ENCODE measurements at regions not wholly inside any gene's neighbourhood (a gene's known extent, or its start where the extent isn't known, plus 50 kb on each side); places are given as distances from the start of the nearest gene placed in this dataset.

DNA sequence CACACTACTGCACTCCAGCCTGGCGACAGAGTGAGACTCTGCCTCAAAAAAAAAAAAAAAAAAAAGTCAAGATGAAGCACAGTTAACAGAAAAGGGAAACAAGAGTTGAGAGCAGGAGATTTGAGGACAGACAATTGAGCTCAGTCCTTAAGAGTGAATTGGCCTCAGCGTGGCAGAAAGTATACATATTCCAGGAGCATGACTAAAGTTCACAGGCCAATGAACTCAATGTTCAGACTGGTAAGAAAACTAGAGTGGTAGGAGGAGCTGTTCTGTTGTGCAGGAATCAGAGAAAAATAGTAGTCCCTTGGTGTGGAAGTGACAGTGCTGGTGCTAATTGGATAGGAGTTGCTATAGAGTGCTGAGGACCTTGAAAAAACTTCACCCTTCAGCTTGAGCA lies 60.0 kb downstream of the NRN1 start:
- DNase-seq, result no peak

DNA sequence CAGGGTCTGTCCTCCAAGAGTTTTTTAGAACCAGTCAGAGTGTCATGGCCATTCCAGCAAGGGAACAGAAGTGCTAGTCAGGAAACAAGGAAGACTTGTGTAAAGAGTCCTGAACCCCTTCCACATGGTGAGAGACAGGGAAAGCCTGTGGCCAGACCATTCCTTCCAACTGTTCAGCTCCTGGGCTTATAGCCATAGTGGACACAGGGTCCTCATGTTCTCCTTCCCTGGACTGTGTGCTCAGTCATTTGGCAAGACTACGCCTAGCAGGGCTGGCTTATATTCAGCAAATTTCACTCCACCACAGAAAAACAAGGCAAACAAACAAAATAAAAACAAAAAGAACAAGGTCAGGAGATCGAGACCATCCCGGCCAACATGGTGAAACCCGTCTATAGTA lies 60.5 kb downstream of the NRN1 start:
- DNase-seq, result no peak

DNA sequence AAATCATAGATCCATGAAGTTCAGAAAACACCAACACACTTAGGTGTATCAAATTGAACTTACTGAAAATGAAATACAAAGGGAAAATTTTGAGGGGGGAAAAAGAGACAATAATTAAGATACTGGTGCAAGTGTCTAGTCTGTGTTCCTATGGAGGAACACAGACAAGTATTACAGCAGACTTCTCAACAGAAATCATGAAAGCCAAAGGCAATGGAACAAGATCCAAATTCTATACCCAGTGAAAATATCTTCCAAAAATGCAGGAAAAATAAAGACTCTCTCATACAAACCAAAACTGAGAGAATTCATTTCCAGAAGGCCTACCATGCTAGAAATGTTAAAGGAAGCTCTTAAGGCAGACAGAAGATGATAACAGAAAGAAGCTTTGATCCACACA lies 63.1 kb downstream of the NRN1 start:
- no peak for DNase-seq

DNA sequence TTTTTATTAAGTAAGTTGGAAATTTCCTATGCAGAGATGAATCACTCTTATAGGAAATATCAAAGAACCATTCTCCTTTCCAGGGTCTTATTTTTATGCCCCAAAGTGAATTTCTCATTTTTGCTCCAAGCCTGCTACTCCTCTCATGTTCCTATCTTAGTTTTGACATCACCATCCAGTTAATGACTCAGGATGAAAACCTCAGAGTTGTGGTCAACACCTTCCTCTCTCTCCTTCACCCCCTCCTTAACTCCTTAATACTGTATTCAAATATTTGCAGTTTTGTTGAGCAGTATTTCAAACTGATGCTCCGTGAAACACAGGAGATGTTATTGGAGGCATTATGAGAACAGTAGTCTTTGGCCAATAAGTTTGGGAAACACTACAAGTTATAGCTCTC lies 64.1 kb downstream of the NRN1 start:
- DNase-seq, result no peak

DNA sequence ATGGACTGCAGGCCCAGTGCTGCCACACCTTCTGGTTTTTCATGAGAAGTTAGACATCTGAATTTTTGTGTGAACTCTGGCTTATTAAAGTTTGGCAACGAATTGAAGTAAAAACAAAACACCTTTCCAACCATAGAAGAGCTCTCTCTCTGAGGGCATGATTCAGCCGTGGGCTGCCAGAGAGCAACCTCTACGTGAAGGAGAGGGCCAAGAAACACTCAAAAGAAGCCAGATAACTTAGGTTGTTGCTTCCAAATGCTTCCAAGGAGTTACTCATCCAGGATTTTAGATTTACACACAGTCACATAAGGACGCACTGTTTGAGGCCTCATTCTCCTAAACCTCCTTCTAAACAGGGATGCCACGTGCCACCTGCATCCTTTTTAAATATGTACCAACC lies 65.5 kb downstream of the NRN1 start:
- DNase-seq, result no peak

DNA sequence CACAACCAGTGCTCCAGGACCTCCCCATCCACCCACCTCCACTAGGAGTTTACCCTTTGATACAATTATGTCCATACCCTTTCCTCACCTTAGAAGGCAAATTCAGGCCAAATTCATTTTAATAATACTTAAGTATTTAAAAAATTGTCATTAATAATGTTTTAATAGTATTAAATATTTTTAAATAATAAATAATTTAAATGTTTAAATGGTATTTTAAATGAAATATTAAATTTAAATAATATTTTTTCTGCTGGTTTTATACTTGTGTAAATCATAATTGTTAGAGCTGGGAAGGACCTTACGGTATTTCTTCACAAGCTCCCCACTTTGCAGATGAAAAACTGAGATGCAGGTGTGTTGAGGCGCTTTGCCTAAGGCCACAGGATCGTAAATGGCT lies 67.8 kb downstream of the NRN1 start:
- no peak for DNase-seq

DNA sequence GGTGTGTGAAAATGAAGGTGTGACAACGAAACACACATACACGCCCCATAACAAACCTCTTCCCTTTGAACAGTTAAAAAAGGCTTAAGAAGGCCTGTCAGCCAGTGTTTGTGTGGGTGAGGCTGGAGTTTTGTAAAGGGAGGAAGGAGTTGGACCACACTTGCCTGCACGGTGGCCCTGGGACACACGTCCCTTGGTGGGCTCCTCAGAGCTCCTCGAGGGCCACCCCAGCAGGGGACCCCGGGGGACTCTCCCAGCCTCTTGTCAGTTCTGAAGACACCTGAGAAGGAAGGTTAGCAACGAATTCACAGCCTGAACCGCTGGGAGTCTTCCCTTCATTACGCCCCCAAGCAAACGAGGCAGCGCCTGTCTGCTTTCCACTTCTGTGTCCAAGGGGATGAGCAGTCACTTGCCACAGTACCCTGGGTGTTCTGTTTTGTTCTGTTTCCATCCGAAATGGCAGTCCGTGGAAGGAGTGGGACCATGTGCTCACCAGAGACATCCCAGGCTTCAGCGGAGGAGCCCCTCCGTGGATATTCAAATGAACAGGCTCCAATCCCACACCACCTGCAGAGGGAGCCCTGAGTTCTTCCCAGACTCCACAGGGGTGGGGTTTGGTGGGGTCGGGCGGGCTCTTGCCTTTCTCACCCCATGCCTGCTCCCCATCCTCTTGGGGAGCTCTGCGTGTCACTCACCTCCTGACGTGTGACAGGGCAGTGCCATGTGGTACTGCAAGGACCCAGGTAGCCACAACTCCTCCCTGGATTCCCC lies 68.6 kb downstream of the NRN1 start:
- DNase-seq, result no peak

DNA sequence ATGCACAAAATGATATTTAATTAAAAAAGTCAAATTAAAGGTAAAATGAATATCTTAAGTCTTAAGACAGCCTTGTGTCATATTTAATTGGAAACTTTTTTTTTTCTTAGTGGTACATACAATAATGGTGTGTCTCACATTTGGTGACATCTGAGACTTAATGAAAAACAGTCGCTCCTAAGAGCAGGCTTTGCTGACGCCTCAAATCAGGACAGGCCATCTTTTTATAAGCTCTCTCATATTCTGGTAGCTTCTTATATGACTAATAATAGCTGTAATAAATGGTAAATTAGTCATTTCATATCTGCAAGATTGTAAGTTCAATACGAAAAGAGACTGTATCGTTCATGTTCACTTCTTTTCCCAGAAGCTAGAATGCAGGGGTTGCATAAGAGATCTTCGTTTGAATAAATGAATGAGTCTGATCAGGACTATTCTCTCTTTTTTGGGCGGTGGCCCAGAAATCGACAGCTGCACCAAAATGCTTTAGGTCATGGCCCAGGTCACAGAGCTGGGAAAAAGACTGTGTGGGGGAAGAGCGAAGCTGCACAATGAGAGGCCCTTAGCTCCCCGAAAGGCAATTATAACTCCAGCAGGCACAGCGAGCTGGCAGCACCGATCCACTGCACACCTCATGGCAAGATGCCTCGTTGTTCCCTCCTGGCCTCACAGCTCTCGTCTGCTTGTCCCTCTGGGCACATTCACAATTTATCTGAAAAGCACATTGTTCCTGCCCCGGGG lies 69.4 kb downstream of the NRN1 start:
- DNase-seq, result no peak

DNA sequence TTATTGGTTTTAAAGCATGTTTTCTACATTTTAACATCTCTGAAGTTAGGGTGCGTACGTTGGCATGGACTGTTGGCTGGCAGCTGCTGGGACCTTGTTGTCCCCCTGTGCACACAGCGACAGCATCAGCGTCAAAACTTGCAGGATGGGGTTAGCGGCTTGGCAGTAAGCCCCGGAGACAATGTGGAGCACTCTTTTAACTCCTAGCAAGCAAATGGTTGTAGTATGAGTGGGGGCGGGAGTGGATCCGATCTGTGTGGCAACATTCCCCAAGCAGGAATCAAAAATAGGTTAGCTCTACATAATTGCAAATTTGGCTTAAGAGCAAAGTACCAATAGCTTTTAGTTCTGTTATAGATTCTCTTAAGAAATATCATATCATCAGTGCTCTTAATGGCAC lies 70.1 kb downstream of the NRN1 start:
- DNase-seq, result no peak

DNA sequence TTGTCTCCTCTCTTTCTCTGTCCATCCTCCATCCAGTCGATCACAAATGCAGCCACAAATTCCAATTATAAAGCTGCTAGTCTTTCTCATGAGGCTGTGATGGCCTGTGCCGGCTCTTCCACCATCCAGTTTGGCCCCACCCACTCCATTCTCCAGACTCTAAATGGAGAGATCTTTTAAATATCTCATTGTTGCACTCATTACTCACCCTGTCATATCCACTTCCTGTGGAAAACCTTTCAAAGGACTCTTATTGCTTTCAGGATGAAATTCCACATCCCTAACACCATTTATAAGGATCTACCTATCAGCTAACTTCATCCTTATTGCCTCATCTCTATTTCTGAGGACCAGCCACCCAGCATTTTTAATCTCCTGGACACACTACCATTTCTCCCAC lies 70.6 kb downstream of the NRN1 start:
- no peak for DNase-seq

DNA sequence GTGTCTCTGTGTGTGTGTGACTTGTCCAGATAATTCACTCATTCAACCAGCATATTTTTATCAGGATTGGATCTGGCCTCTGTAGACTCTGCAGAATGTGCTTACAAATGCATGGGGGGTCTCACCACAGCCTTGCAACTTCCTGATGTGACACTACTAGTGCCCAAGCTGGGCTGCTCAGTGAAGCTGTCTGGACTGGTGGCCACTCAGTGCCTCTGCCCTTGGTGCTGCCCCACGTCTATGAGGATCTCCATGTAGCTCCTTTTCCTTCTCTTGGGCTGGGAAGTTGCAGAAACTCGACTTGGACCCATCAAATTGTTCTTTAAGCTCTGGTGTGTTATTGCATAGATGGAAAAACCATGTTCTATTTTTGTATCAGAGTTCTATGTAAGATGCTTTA lies 75.8 kb downstream of the NRN1 start:
- no peak for DNase-seq

DNA sequence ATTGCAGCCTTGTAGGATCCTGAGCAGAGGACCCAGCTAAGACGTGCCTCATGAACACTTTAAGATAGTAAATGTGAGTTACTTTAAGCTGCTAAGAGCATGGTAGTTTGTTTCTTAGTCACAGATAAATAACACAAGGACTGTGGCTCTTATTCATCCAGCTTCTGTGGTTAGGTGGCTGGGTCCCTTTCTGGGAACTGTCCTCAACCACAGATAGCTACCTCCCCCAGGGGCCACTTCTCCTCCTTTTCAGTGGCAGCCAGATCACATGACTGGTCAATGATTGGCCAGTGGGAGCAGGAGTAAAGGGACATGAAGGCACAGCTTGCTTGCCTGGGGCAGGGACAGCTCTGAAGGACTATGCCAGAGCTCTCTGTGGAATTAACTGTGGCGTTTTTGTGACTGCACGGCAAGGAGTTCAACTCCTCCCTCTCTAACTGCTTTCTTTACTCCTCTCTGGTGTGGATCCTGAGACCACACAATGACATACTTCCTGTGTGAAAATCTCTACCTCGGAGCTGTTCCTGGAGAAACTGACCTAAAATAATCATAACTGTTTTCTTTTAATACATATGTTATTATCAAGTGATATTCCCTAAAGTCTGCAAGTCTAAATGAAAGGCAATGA lies 76.5 kb downstream of the NRN1 start:
- no peak for DNase-seq

DNA sequence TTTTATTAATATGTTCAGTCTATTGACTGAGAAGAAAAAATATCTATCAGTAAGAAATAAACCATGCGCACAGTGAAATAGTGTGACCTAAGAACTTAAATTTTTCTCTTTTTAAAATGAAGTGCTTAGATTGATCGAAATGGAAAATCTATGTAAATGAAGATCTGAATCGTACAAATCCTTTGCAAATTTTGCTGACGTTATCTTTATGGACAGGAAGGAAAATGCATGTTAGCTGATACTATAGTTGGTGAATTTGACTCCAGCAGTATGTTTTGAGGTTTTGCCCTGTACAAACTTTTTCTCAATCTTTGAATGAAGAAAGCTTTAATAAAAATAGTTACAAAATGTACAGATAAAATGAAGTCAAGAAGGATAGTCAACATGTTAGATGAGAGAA lies 82.9 kb downstream of the NRN1 start:
- no peak for DNase-seq

DNA sequence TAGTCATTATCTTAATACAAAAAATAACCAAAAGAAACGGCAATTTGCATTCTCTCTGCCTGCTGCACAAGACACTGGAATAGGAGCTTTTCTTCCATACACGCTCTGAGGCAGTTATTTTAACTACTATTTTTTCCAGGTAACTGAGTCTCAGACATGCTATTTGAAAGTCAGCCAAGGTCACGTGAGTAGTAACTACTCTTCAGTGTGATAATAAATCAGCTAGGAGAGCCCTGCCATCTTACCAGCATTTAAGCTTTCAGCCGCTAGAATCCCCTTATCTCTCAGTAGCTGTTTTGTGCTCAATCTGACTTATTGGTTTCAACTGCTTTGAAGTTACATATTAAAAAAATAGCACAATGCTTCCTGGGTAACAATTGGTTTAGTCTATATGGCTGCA lies 84.5 kb downstream of the NRN1 start:
- DNase-seq, result no peak

DNA sequence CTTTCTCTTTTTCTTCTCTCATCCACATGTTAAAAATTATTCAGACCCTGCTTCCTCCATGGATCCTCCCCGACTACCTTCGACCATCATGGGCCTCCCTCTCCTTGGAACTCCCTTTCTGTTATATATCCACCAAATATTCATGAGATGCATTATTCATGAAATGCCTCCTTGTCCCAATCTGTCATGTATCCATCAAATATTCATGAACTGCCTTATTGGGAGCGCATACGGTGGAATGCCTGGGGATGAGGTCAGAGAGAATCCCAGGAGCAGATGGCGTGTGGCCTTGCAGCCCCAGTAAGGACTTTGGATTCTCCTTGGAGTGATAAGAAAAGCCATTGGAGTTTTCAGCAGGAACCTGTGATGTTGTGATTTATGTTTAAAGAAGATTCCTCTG lies 97.0 kb downstream of the NRN1 start:
- DNase-seq, result no peak

DNA sequence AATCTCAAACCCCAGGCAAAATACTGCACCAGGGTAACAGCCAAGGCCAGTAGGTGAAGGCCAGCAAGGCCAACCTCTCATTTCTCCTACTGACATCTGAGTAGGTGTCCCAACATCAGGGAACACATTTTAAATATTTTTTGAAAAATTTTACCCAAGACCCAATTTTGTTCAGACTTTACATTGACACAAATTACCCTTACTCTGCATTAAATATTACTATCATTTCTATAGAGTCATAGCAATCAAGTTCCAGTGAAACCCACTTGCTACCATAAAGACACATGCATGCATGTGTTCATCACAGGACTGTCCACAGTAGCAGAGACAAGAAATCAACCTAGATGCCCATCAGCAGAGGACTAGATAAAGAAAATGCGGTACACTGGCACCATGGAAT lies 99.9 kb downstream of the NRN1 start:
- no peak for DNase-seq

DNA sequence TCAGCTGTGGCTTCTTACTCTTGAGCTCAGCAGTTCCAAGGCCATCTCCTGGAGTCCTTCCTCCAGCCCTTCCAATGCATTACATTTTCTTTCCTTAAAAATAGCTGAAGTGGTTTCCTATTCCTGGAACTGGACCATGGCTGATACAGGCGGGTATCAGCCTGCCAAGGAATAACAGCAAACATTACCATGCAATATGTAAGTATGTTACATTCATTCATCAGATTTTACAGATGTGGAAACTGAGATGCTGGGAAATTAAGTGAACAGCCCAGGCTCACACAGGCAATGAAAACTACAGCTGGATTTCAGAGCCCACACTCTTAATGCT lies 100.4 kb downstream of the NRN1 start:
- DNase-seq, result no peak

DNA sequence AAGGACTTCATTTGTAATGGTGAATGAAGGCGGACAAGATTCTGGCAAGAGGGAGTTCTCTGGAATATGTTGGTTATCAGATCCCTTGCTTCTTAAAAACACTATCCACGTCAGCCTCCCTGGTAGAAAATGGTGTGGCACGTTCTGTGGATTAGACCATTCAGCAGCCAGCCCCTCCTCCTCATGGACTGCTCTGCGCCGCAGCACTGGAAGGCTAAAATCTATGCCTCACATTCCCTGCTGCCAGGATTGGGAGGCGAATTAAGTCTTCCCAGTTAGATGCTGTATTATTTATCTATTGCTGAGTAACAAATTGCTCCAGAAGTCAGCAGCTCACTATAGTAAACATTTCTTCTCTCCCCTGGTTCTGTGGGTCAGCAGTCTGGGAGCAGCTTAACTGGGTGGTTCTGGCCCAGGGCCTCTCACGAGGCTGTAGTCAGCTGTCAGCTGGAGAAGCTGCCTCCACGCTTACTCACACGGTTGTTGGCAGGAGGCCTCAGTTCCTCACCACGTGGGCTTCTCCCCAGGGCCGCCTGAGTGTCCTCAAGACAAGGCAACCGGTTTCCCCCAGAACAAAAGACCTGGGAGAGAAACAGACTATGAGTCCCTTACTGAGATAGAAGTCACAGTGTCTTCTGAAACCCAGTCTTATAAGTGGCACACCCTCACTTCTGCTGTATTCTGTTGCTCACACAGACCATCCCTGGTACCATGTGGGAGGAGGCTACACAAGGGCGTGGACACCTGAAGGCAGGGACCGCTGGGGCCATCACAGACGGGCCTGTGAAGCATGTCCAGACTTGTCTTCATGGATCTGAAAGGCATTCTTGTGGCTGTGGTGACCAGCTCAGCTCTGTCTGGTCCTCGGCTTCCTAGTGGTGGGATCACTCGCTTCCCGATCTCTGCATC lies 101.0 kb downstream of the NRN1 start:
- no peak for DNase-seq

DNA sequence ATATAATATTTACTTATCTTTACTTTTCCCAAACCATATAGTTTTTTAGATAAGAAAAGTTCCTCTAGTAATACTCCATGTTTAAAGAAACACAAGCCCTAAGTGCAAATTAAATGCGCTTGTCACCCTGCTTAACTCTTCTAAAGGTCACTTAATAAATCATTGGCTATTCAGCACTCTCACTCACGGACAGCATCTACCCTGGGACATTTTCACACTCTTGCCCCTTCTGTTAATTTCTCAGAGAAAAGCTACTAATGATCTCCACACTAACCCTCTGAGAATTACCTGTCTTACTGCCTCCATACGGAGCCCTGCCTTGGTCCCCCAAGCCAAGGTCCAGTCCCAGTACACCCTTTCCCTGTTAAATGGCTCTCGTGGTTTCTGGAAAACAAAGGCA lies 102.2 kb downstream of the NRN1 start:
- DNase-seq, result no peak

DNA sequence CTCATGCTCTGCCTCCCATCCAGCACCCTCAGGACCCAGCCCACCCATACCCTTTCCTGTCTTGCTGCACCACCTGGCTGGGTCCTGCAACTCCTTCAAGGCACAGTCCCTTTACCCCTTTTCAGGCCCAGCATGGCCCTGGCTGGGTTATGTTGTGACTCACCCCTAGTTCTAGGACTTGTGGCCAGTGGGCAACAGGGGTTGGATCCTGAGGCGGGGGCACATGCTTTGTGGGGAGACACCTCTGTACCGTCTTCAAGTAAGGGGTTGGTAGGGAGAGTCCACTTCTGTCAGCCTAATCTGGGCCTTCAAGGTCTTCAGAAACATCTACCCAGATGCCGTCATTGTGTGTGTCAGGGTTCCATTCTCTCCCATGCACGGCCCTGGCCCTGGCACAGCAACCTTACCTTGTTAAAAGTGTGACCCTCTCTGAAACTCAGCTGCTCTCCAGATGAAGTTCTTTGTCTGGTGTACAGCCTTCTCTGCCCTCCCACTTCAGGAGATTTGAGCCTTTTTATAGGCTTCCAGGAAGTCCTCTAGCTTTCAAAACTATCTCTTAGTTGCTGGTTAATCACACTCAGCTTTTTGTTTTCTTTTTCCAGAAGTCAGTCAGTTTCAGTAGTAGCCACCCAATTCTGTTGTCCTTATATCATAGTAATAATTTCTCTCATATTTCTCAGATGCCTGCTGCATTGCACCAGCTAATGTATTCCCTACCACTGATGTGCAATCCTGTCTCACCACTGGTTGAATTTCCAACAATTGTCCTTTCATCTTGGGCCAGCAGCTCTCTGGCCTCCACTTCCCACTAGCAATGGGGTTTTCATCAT lies 107.3 kb downstream of the NRN1 start:
- DNase-seq, result no peak

DNA sequence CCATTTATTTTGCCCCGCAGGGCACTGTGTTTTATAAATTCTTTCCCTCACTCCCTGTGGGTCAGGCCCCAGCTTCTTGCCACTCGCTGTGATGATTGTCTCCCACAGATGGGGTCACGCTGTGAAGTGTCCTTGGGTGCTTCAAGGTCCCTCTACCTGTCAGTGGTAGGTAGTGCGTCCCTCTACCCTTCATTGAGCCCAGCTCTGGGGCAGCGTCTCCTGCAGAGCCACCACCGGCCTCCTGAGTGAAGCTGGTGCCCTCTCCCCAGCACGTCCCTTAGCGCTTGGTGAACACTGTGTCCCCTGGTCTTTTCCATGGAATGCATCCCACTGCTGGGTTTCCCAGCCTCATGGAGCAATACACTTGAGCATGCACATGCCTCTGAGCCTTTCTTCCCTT lies 108.2 kb downstream of the NRN1 start:
- DNase-seq, result no peak

DNA sequence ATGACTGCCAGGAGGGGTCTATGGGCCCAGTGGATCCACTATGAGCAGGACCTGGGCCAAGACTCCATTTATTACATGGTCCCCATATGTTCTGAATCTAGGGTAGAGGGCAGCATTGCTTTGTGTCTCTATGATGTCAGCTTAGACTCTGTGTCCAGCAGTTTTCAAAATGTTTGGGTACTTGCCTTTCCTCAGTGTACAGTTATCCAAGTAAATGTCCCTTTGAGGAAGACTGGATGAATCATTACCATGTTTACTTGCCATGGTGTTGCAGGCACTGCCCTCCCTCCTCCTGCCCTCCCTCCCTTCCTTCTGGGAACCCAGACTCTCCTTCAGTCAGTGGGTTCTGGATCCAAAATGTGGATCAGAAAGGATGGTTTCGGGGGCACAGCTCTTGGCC lies 108.6 kb downstream of the NRN1 start:
- no peak for DNase-seq

Measured in activated CD4-positive, alpha-beta T cell treated with anti-CD3 and anti-CD28 coated beads, Interleukin-2, amount 50 U/mL, for 48 hours (primary cell).